GM12878 (cell line): ENCODE measurements at regions not wholly inside any gene's neighbourhood (a gene's known extent, or its start where the extent isn't known, plus 50 kb on each side); places are given as distances from the start of the nearest gene placed in this dataset.

Source experiments
- ATAC-seq: fragments of 200-7000 bp; cut with Tn5 transposase; 3 replicates; pipeline ENCODE4 v1.9.1; 2020; ENCODE audit warnings: mild to moderate bottlenecking, moderate library complexity
- BruUV-seq: library from RNA; stranded (reverse); fragments of 400-500 nt; replicated peaks from 2 replicates; lab custom pipeline; 2021; lab: Mats Ljungman, UMichigan
- CTCF ChIA-PET: fragments of 300-600 bp; sonication (Branson Sonifier 250); formaldehyde crosslinking; extraction: SDS; loops from one replicate; lab custom pipeline; 2021; ENCODE audit warnings: inconsistent platforms; lab: Yijun Ruan, JAX
- POLR2A ChIA-PET: fragments of 350-600 bp; formaldehyde crosslinking; extraction: SDS; loops from one replicate; lab custom pipeline; 2021; ENCODE audit warnings: inconsistent platforms; lab: Charles Lee
- RAD21 ChIA-PET: fragments of 300-600 bp; sonication (Branson Sonifier 250); formaldehyde crosslinking; loops from one replicate; lab custom pipeline; 2023; ENCODE audit warnings: antibody characterized with exemption; ENCODE audit not compliant: unreplicated experiment; lab: Charles Lee
- SMC1A ChIA-PET: fragments of 300-600 bp; sonication (Branson Sonifier 250); formaldehyde crosslinking; loops from one replicate; lab custom pipeline; 2023; ENCODE audit not compliant: unreplicated experiment, uncharacterized antibody; lab: Charles Lee
- DNase-seq: peaks from one replicate; pipeline ENCODE4 v3.0.0-alpha.2; 2011; ENCODE audit warnings: low read depth, low spot score
- FAIRE-seq: peaks from 3 replicates; lab custom pipeline; 2011; peaks lifted over from hg19 to GRCh38; lab: Jason Lieb, UNC
- H2AFZ ChIP-seq: 2 replicates; pipeline ENCODE4 v1.6.0; 2011; ENCODE audit warnings: low read depth, low read length, control low read depth; ENCODE audit not compliant: control insufficient read depth
- H3K27ac ChIP-seq: 2 replicates; pipeline ENCODE4 v1.5.1; 2011; ENCODE audit warnings: control low read depth; ENCODE audit not compliant: control insufficient read depth, insufficient read depth
- H3K27me3 ChIP-seq, 2 experiments: replicated peaks in 1 of 2; 2 replicates each; pipeline versions ENCODE4 v1.6.0 to v1.6.1; 2011; ENCODE audit warnings: low read length in 1 of 2; ENCODE audit not compliant: control insufficient read depth in 2 of 2, insufficient read depth in 2 of 2
- H3K36me3 ChIP-seq, 2 experiments: 2 replicates each; pipeline ENCODE4 v1.5.1; 2011; ENCODE audit warnings: low read length in 1 of 2; ENCODE audit not compliant: control insufficient read depth in 2 of 2, insufficient read depth in 2 of 2
- H3K4me1 ChIP-seq: 2 replicates; pipeline ENCODE4 v1.6.1; 2011; ENCODE audit warnings: mild to moderate bottlenecking, low read length, moderate library complexity, mixed read lengths; ENCODE audit not compliant: control insufficient read depth, insufficient read depth
- H3K4me2 ChIP-seq: 2 replicates; pipeline ENCODE4 v1.6.0; 2011; ENCODE audit warnings: control low read depth; ENCODE audit not compliant: control insufficient read depth, insufficient read depth
- H3K4me3 ChIP-seq: fragments of 200-600 bp; sonication (generic); 2 replicates; pipeline ENCODE4 v1.5.1; 2016
- H3K79me2 ChIP-seq: 2 replicates; pipeline ENCODE4 v1.6.0; 2011; ENCODE audit warnings: low read length; ENCODE audit not compliant: control insufficient read depth, insufficient read depth
- H3K9ac ChIP-seq: 2 replicates; pipeline ENCODE4 v1.8.0; 2011; ENCODE audit warnings: low read length, control low read depth, mixed read lengths; ENCODE audit not compliant: control insufficient read depth, insufficient read depth
- H3K9me3 ChIP-seq: replicated peaks from 3 replicates; pipeline ENCODE4 v1.5.1; 2011; ENCODE audit warnings: mild to moderate bottlenecking, low read length; ENCODE audit not compliant: control insufficient read depth, insufficient read depth
- H4K20me1 ChIP-seq: 2 replicates; pipeline ENCODE4 v1.6.0; 2011; ENCODE audit not compliant: control insufficient read depth, insufficient read depth
- E2F8 ChIP-seq: fragments of 450-650 bp; IDR thresholded peaks from 2 replicates; pipeline ENCODE4 v1.6.1; 2018; ENCODE audit warnings: mild to moderate bottlenecking, low read depth, moderate library complexity; ENCODE audit not compliant: partially characterized antibody
- FOXK2 ChIP-seq: fragments of 450-650 bp; IDR thresholded peaks from 2 replicates; pipeline ENCODE4 v1.6.1; 2017; ENCODE audit warnings: mild to moderate bottlenecking, moderate library complexity
- FOXM1 ChIP-seq: IDR thresholded peaks from 2 replicates; pipeline ENCODE4 v1.6.1; 2012; ENCODE audit warnings: low read depth, mild to moderate bottlenecking, inconsistent platforms, low read length, moderate library complexity
- MEF2A ChIP-seq: IDR thresholded peaks from 2 replicates; pipeline ENCODE4 v1.6.1; 2011; ENCODE audit warnings: low read depth, mild to moderate bottlenecking, low read length, moderate library complexity; ENCODE audit not compliant: insufficient read depth
- MTA2 ChIP-seq: fragments of 450-650 bp; IDR thresholded peaks from 2 replicates; pipeline ENCODE4 v1.6.1; 2016; ENCODE audit warnings: low read depth, mild to moderate bottlenecking, moderate library complexity
- ZBTB40 ChIP-seq: fragments of 450-650 bp; IDR thresholded peaks from 2 replicates; pipeline ENCODE4 v1.6.1; 2016; ENCODE audit warnings: mild to moderate bottlenecking, moderate library complexity, borderline replicate concordance
- WGBS: methylation state at CpG from one replicate; pipeline ENCODE4 v1.1.6; 2016; ENCODE audit warnings: low lambda C conversion rate; ENCODE audit not compliant: insufficient replicate concordance, insufficient coverage; ENCODE audit errors: missing lambda C conversion rate; 5-methylcytosine and 5-hydroxymethylcytosine counted together
- in situ Hi-C: fragments of 300-500 bp; cut with MboI; formaldehyde crosslinking; loops from 9 replicates; pipeline ENCODE4 v1.14.3; 2018; ENCODE audit warnings: mixed read lengths
- intact Hi-C: fragments of 100-400 bp; cut with micrococcal nuclease; formaldehyde crosslinking; loops from one replicate; pipeline ENCODE4 v1.14.2; 2022; ENCODE audit not compliant: unreplicated experiment

- ChIA-PET CTCF (no interaction called here), RAD21 (no interaction called here), POLR2A (no interaction called here), SMC1A (interaction anchor here (1.5 kb wide), 1 partner anchor 23 kb away, joined by 3 read pairs; no protein-coding TSS in a partner anchor)
- FAIRE-seq (no peak), ATAC-seq (no peak), DNase-seq (no peak)
- Histone ChIP-seq H3K4me2 (no peak overlapping the region), H3K27me3 (peaks cover 0 to 3% of the 10 kb centered on the region in 2 experiments; a peak in 1 of 4 replicates), H3K9me3 (no peaks in the 10 kb centered on the region), H3K9ac (no peak overlapping the region), H3K4me1 (no peaks in the 10 kb centered on the region), H3K36me3 (no peaks in the 10 kb centered on the region), H3K27ac (no peak overlapping the region), H3K4me3 (no peak overlapping the region), H2AFZ (no peak overlapping the region), H4K20me1 (no peaks in the 10 kb centered on the region), H3K79me2 (no peaks in the 10 kb centered on the region)
- no peak for TF ChIP-seq MTA2
- no peak for TF ChIP-seq FOXK2
- no peak for TF ChIP-seq FOXM1
- TF ChIP-seq E2F8: no peak
- TF ChIP-seq MEF2A: no peak
- no peak for TF ChIP-seq ZBTB40
- no TSS peak for BruUV-seq
- intact Hi-C loops (no loop called here), in situ Hi-C loops (no loop called here)
- 89% methylated on average over 1 of the region's 1 CpG for WGBS
These were observed 192.0 kb downstream of the ALDH8A1 start for GRCh38 chr6:134757911-134758361.
